ENCODE measurements at regions not wholly inside any gene's neighbourhood (a gene's known extent, or its start where the extent isn't known, plus 50 kb on each side); places are given as distances from the start of the nearest gene placed in this dataset.

GRCh38 chr5:83889971-83890745 is 169.5 kb upstream of the HAPLN1 start:
- WGBS, 2 experiments (ENCODE audit: insufficient coverage in 1 of 2, insufficient read length in 1 of 2): 92 to 100% methylated on average over 2 to 6 of the region's 6 CpGs
- Mint-ChIP-seq H3K9me3 (no peaks in the 10 kb centered on the region), H3K36me3 (ENCODE audit: low read depth) (no peaks in the 10 kb centered on the region), H3K4me1 (no peaks in the 10 kb centered on the region), H3K27ac (no peak overlapping the region), H3K27me3 (ENCODE audit: insufficient read depth) (peaks cover 1% of the 10 kb centered on the region), H3K4me3 (no peak overlapping the region)
- H3K4me3 ChIP-seq (ENCODE audit: low read length): no peak overlapping the region
- no peak for DNase-seq
- no peak for TF ChIP-seq CTCF (conservative IDR thresholded peaks at IDR 0.05)
- H3K27ac ChIP-seq (ENCODE audit: low read depth, low read length): no peak overlapping the region
- H3K36me3 ChIP-seq (ENCODE audit: control insufficient read depth, insufficient read depth, low read length): no peaks in the 10 kb centered on the region
- H3K4me1 ChIP-seq (ENCODE audit: control insufficient read depth, insufficient read depth, low read length): no peaks in the 10 kb centered on the region
- no peak overlapping the region for H3K9ac ChIP-seq (ENCODE audit: extremely low read depth, low read length, poor library complexity, severe bottlenecking)
- no peaks in the 10 kb centered on the region for H3K27me3 ChIP-seq (ENCODE audit: control insufficient read depth, insufficient read depth, low read length, poor library complexity, severe bottlenecking)
- H3K9me3 ChIP-seq (ENCODE audit: control insufficient read depth, low read length): no peaks in the 10 kb centered on the region

- WGBS, 2 experiments (ENCODE audit: insufficient coverage in 1 of 2, insufficient read length in 1 of 2): 92% methylated on average over 6 to 8 of the region's 8 CpGs
- Histone ChIP-seq H3K36me3 (ENCODE audit: control insufficient read depth, insufficient read depth, low read length) (no peaks in the 10 kb centered on the region), H3K9me3 (ENCODE audit: control insufficient read depth, low read length) (no peaks in the 10 kb centered on the region), H3K27me3 (ENCODE audit: control insufficient read depth, insufficient read depth, low read length, poor library complexity, severe bottlenecking) (no peaks in the 10 kb centered on the region), H3K4me3 (ENCODE audit: low read length) (no peak overlapping the region), H3K9ac (ENCODE audit: extremely low read depth, low read length, poor library complexity, severe bottlenecking) (no peak overlapping the region), H3K27ac (ENCODE audit: low read depth, low read length) (no peak overlapping the region), H3K4me1 (ENCODE audit: control insufficient read depth, insufficient read depth, low read length) (peaks cover 2% of the 10 kb centered on the region)
- H3K36me3 Mint-ChIP-seq (ENCODE audit: low read depth): no peaks in the 10 kb centered on the region
- no peaks in the 10 kb centered on the region for H3K27me3 Mint-ChIP-seq (ENCODE audit: insufficient read depth)
- DNase-seq: no peak
- H3K27ac Mint-ChIP-seq: no peak overlapping the region
- no peaks in the 10 kb centered on the region for H3K4me1 Mint-ChIP-seq
- no peak for TF ChIP-seq CTCF (conservative IDR thresholded peaks at IDR 0.05)
- no peak overlapping the region for H3K4me3 Mint-ChIP-seq
- no peaks in the 10 kb centered on the region for H3K9me3 Mint-ChIP-seq
Measured at GRCh38 chr5:83877911-83878706, 157.5 kb upstream of the HAPLN1 start.

GRCh38 chr5:83871533-83872395 is 151.1 kb upstream of the HAPLN1 start:
- WGBS, 2 experiments (ENCODE audit: insufficient coverage in 1 of 2, insufficient read length in 1 of 2): 88 to 90% methylated on average over 2 to 6 of the region's 6 CpGs
- H3K36me3 Mint-ChIP-seq (ENCODE audit: low read depth): no peaks in the 10 kb centered on the region

More at GRCh38 chr5:83871533-83872395, 151.1 kb upstream of the HAPLN1 start:
- TF ChIP-seq CTCF (conservative IDR thresholded peaks at IDR 0.05): no peak
- Mint-ChIP-seq H3K4me1 (peaks cover 5% of the 10 kb centered on the region), H3K4me3 (no peak overlapping the region), H3K27ac (no peak overlapping the region), H3K27me3 (ENCODE audit: insufficient read depth) (peaks cover 3% of the 10 kb centered on the region), H3K9me3 (no peaks in the 10 kb centered on the region)
- Histone ChIP-seq H3K9ac (ENCODE audit: extremely low read depth, low read length, poor library complexity, severe bottlenecking) (no peak overlapping the region), H3K27me3 (ENCODE audit: control insufficient read depth, insufficient read depth, low read length, poor library complexity, severe bottlenecking) (no peaks in the 10 kb centered on the region), H3K9me3 (ENCODE audit: control insufficient read depth, low read length) (no peaks in the 10 kb centered on the region), H3K4me1 (ENCODE audit: control insufficient read depth, insufficient read depth, low read length) (no peaks in the 10 kb centered on the region), H3K36me3 (ENCODE audit: control insufficient read depth, insufficient read depth, low read length) (no peaks in the 10 kb centered on the region), H3K27ac (ENCODE audit: low read depth, low read length) (no peak overlapping the region), H3K4me3 (ENCODE audit: low read length) (no peak overlapping the region)
- no peak for DNase-seq

Data from endodermal cell (in vitro differentiated cells).